WTC11 (cell line): ENCODE measurements at regions not wholly inside any gene's neighbourhood (a gene's known extent, or its start where the extent isn't known, plus 50 kb on each side); places are given as distances from the start of the nearest gene placed in this dataset.

Source experiments
- ATAC-seq: fragments of 200-7000 bp; cut with Tn5 transposase; 2 replicates; pipeline ENCODE4 v1.10.0; 2021; ENCODE audit warnings: mild to moderate bottlenecking, moderate library complexity
- CTCF ChIA-PET: fragments of 300-600 bp; sonication (Branson Sonifier 250); formaldehyde crosslinking; loops from one replicate; lab custom pipeline; 2021; ENCODE audit warnings: antibody characterized with exemption; lab: Charles Lee
- POLR2A ChIA-PET: fragments of 350-600 bp; sonication (Branson Sonifier 250); formaldehyde crosslinking; loops from one replicate; lab custom pipeline; 2021; ENCODE audit warnings: antibody characterized with exemption; lab: Charles Lee
- DNase-seq: peaks from one replicate; pipeline ENCODE4 v3.0.0; 2021; ENCODE audit warnings: low spot score
- H3K27ac Mint-ChIP-seq: 2 replicates; pipeline ENCODE4 v1.8.0; 2021; ENCODE audit warnings: mixed read lengths
- H3K27me3 Mint-ChIP-seq: 2 replicates; pipeline ENCODE4 v1.8.0; 2021; ENCODE audit warnings: low read depth, mild to moderate bottlenecking, moderate library complexity, mixed read lengths
- H3K36me3 Mint-ChIP-seq: 2 replicates; pipeline ENCODE4 v1.8.0; 2021; ENCODE audit warnings: mixed read lengths
- H3K4me1 Mint-ChIP-seq: 2 replicates; pipeline ENCODE4 v1.8.0; 2022; ENCODE audit warnings: mixed read lengths
- H3K4me3 Mint-ChIP-seq: 2 replicates; pipeline ENCODE4 v1.8.0; 2021; ENCODE audit warnings: mild to moderate bottlenecking, moderate library complexity, mixed read lengths
- H3K9me3 Mint-ChIP-seq: 2 replicates; pipeline ENCODE4 v1.8.0; 2021; ENCODE audit warnings: mixed read lengths
- AR ChIP-seq: fragments of 250-450 bp; sonication (Bioruptor Pico); IDR thresholded peaks from 2 replicates; pipeline ENCODE4 v1.9.0; 2021; ENCODE audit warnings: mild to moderate bottlenecking
- CDX4 ChIP-seq: fragments of 250-450 bp; sonication (Bioruptor Pico); IDR thresholded peaks from 2 replicates; pipeline ENCODE4 v1.9.0; 2021; ENCODE audit warnings: moderate library complexity, mild to moderate bottlenecking, inconsistent platforms, borderline replicate concordance
- E2F1 ChIP-seq: sonication (generic); formaldehyde crosslinking; IDR thresholded peaks from 2 replicates; pipeline ENCODE4 v1.8.0; 2022; ENCODE audit warnings: mild to moderate bottlenecking, missing genetic modification reagents
- E2F4 ChIP-seq: sonication (generic); formaldehyde crosslinking; IDR thresholded peaks from 2 replicates; pipeline ENCODE4 v1.8.1; 2022; ENCODE audit warnings: low read depth, mild to moderate bottlenecking, moderate library complexity, missing genetic modification reagents, borderline replicate concordance
- HMGXB4 ChIP-seq: sonication (generic); formaldehyde crosslinking; IDR thresholded peaks from 2 replicates; pipeline ENCODE4 v1.8.1; 2023; ENCODE audit warnings: mild to moderate bottlenecking, moderate library complexity, missing genetic modification reagents
- NR1H2 ChIP-seq: sonication (generic); formaldehyde crosslinking; IDR thresholded peaks from 2 replicates; pipeline ENCODE4 v1.9.0; 2021; ENCODE audit warnings: mild to moderate bottlenecking, moderate library complexity, missing genetic modification reagents
- PRRX2 ChIP-seq: fragments of 250-450 bp; sonication (Bioruptor Pico); IDR thresholded peaks from 2 replicates; pipeline ENCODE4 v1.8.0; 2021; ENCODE audit warnings: mild to moderate bottlenecking
- SOX15 ChIP-seq: fragments of 250-450 bp; sonication (Bioruptor Pico); IDR thresholded peaks from 2 replicates; pipeline ENCODE4 v1.9.0; 2021; ENCODE audit warnings: mild to moderate bottlenecking
- TEAD1 ChIP-seq: sonication (generic); formaldehyde crosslinking; IDR thresholded peaks from 2 replicates; pipeline ENCODE4 v1.8.0; 2022; ENCODE audit warnings: mild to moderate bottlenecking, missing genetic modification reagents
- TP53 ChIP-seq: sonication (generic); formaldehyde crosslinking; IDR thresholded peaks from 2 replicates; pipeline ENCODE4 v1.8.1; 2023; ENCODE audit warnings: mild to moderate bottlenecking, missing genetic modification reagents
- USF1 ChIP-seq: sonication (generic); formaldehyde crosslinking; IDR thresholded peaks from 2 replicates; pipeline ENCODE4 v1.8.0; 2022; ENCODE audit warnings: mild to moderate bottlenecking, missing genetic modification reagents
- USF2 ChIP-seq: sonication (generic); formaldehyde crosslinking; IDR thresholded peaks from 2 replicates; pipeline ENCODE4 v1.8.1; 2023; ENCODE audit warnings: mild to moderate bottlenecking, missing genetic modification reagents, moderate library complexity
- ZBTB21 ChIP-seq: sonication (generic); formaldehyde crosslinking; IDR thresholded peaks from 2 replicates; pipeline ENCODE4 v1.8.1; 2023; ENCODE audit warnings: mild to moderate bottlenecking, missing genetic modification reagents, borderline replicate concordance
- ZBTB43 ChIP-seq: sonication (generic); formaldehyde crosslinking; IDR thresholded peaks from 2 replicates; pipeline ENCODE4 v1.8.1; 2023; ENCODE audit warnings: mild to moderate bottlenecking, missing genetic modification reagents
- ZNF138 ChIP-seq: sonication (generic); formaldehyde crosslinking; conservative IDR thresholded peaks from 2 replicates; pipeline ENCODE4 v1.8.1; 2022; ENCODE audit warnings: mild to moderate bottlenecking, moderate library complexity, missing genetic modification reagents

GRCh38 chr12:92612611-92613010 lies 90.2 kb upstream of the PLEKHG7 start (continued):
- no peak for TF ChIP-seq AR (CRISPR knock-in tag)
- no peak for TF ChIP-seq ZBTB43 (CRISPR knock-in tag)
- TF ChIP-seq TEAD1 (CRISPR knock-in tag) = no peak
- TF ChIP-seq E2F4 (CRISPR knock-in tag) = no peak
- no peak for TF ChIP-seq NR1H2 (CRISPR knock-in tag)
- TF ChIP-seq TP53 (CRISPR knock-in tag) = no peak
- no peak for TF ChIP-seq E2F1
- no peak for TF ChIP-seq ZNF138 (CRISPR knock-in tag)
- TF ChIP-seq USF1 = no peak
- TF ChIP-seq CDX4 (CRISPR knock-in tag) = no peak

- peaks cover 26% of the 10 kb centered on the region for H3K4me1 Mint-ChIP-seq
- H3K36me3 Mint-ChIP-seq = peaks cover 6% of the 10 kb centered on the region
- no peaks in the 10 kb centered on the region for H3K27me3 Mint-ChIP-seq
These were observed 94.4 kb upstream of the PLEKHG7 start for GRCh38 chr12:92608151-92609091.

More at GRCh38 chr12:92608151-92609091, 94.4 kb upstream of the PLEKHG7 start:
- no peak overlapping the region for H3K27ac Mint-ChIP-seq
- H3K9me3 Mint-ChIP-seq = peaks cover 7% of the 10 kb centered on the region
- TF ChIP-seq USF2 (CRISPR knock-in tag) (no peak), SOX15 (CRISPR knock-in tag) (no peak), PRRX2 (CRISPR knock-in tag) (no peak), HMGXB4 (no peak), ZBTB21 (CRISPR knock-in tag) (no peak)
- H3K4me3 Mint-ChIP-seq = no peak overlapping the region
- no peak for DNase-seq
- ChIA-PET CTCF (interaction anchor here (0.6 to 3.2 kb wide), 12 partner anchors 16 to 1227 kb away, joined by 3 to 12 read pairs (median 3); no protein-coding TSS in a partner anchor), POLR2A (no interaction called here)
- peak; percentile 71 for ATAC-seq
